ENCODE measurements at regions not wholly inside any gene's neighbourhood (a gene's known extent, or its start where the extent isn't known, plus 50 kb on each side); places are given as distances from the start of the nearest gene placed in this dataset.

DNA sequence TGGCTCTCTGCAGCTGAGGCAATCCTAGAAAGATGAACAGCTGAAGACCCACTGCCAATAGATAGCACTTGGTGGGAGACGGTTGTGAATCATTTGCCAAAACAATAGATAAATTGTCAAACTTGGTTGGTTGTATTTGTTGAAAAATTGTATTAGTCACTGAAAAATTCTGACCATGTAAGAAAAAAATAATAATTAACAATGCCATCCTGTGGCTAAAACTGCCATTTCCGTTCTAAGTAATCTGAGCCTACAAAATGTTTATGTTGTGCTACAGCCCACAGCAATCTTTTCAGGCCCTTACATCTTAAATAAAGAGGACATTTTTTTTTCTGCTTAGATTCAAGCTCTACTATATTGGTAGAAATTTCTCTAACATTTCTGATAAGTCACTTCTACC, 103.2 kb upstream of the ANO3 start:
- intact Hi-C loops (cut with micrococcal nuclease) = no loop called here

DNA sequence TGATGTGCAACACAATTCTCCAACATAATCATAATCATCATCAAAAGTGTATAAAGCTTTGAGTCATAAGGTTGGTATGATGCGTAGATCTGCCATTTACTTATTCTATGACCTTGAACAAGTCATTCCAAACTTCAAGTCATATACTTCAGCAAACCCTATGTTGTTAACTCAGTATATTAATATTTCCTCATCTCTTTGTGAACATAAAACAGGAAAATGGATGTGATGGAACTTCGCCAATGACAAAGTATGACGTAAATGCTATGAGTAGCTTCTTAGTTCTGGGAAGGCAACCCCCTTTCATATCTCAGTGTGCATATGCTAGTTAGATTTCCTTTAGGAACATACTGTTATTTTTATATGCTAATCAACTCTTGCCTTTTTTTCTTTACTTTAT, 102.7 kb upstream of the ANO3 start:
- intact Hi-C loops (cut with micrococcal nuclease) = no loop called here

DNA sequence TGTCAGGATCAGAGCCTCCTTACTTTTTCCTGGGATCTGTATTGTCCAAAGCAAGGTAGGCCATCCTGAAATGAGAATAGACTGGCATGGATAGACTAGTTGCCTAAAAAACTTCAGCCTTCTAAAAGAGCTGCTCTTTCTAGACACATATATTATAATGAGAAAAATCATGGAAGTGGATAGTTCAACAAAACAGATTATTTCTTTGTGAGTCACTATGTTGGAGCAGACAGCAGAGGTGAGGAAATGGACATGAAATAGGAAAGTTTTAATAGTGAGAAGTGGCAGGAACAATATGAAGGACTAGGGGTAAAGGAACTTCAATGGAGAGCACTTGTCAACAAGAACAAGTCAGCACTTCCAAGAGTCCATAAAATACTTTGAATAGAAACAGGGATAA, 101.9 kb upstream of the ANO3 start:
- intact Hi-C loops (cut with micrococcal nuclease) = no loop called here

DNA sequence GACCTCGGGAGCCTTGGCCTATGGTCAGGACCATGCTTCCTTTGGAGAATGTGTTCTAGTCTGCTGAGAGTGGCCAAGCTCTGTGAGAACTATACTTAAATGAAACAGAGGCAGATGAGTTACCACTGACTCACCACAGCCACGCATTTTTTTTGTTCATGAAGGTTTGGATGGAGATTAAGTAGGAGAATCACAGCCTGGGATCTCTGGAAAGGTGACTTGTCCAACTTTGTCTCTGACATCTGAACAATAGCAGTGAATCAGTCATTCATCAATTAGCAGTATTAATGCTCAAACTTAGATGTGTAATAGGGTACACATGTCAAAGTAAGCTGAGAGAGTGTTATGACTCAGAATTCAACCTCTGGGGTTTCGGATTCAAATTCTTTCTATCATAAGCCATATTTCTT, 100.7 kb upstream of the ANO3 start:
- intact Hi-C loops (cut with micrococcal nuclease) = no loop called here

DNA sequence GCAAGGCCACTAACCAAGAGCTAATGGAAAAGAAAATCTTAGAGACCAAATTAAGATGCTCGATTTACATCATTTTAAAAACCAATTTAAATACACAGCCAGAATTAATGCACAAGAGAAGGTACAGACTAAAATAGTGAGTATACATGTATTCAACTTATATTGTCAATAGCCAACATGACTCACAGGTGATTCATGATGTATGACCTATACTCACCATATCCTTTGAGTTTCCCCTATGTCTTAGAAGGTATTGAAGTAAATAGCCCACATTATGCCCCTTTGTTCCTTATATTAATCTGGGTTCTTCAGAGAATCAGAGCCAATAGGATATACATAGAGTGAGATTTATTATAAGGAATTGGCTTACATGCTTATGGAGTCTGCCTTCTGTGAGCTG, 97.5 kb upstream of the ANO3 start:
- intact Hi-C loops (cut with micrococcal nuclease) = no loop called here

DNA sequence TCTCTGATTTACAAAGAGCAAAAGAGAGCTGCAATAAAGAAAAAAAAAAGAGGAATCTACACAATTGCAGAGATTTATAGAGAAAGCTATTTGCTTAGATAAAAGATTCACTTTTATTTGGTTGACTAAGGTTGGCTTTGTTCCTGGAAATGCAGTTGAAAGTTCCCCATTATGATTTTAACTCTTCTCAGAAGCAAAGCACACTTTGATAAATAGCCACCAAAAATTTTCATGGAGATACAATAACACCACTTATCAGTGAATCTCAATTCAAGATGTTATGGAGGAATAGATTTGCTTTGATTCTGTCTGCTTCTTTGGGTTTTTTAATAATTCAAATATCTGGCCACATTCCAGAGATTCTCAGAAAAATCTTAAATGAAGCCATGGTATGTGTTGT, 88.5 kb upstream of the ANO3 start:
- intact Hi-C loops (cut with micrococcal nuclease) = no loop called here

DNA sequence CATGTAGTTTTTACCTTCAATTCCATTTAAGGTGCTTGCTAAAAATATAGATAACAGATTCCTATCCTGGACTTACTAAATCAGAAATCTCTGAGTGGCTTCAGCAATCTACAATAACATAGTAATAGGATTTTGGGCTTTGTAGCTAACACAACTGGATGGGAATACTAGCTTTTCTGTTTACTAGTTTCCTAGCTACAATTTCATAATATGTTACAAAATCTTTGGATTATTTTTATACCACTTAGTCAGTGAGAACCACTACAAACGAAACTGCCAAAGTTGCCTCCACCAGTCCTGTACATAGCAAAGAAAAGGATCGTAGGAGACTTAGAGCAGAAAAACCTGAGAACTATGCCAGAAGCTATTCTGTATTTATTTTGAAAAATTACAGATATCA, 87.7 kb upstream of the ANO3 start:
- intact Hi-C loops (cut with micrococcal nuclease) = no loop called here

DNA sequence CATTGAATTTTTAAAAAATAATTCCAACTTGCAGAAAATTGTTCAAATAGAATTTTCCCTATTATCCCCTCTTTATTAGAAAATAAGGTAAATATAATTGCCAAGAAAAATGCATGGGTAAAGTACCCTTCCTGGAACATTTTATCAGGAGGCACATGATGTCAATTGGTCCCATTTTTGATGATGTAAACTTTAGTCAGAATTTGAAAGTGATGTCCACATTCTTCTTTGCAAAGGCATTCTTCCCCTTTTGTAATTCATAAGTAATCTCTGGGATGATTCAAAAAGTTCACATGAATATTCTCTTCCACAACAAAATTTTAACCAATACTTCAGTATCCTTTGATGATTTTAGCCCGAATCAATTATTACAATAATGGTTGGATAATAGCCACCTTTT, 86.9 kb upstream of the ANO3 start:
- intact Hi-C loops (cut with micrococcal nuclease) = no loop called here

DNA sequence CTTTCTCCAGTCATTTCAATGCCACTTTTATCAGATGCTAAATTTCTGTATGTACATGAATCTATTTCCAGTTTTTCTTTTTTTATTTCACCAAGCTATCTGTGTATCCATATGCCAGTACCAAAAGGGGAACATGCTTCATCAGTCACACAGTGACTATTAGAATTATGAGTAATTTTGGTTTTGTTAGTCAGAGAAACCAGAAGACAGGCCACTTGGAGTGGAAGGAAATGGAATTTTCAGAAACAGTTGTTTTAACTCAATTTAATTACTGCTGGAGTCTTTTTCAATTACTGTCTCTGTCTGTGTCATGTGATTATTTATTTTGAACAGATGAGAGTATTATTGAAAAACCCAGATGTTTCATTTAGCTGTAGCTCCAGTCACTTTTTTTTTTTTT, 84.6 kb upstream of the ANO3 start:
- intact Hi-C loops (cut with micrococcal nuclease) = no loop called here

DNA sequence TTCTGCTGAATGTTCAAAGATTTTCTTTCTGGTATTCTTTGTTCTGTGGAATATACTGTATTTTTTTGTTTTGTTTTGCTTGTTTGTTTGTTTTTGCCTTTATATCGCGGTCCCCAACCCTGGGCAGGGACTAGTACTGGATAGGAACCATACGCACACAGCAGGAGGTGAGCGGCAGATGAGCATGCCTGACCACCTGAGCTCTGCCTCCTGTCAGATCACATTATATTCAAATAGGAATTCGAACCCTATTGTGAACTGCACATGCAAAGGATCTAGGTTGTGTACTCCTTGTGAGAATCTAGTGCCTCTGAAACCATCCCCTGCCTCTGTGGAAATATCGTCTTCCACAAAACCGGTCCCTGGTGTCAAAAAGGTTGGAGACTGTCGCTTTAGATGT, 83.3 kb upstream of the ANO3 start:
- intact Hi-C loops (cut with micrococcal nuclease) = no loop called here

DNA sequence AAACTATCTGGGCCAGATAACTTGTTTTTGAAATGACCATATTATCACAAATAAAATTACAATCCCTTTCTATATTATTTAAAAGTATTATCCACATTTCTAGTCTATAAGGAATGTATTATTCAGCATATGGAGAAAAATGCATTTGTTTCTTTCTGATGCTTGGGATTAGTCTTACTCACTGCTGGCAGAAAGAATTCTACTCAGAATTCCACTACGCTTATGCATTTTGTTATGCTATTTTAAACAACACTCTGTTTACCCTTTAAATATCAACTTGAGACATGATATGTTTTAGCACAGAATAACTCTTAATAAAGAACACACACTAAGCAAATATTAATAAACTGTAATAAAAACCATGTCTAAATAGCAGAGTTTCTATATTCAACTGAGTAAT, 77.6 kb upstream of the ANO3 start:
- intact Hi-C loops (cut with micrococcal nuclease) = no loop called here

DNA sequence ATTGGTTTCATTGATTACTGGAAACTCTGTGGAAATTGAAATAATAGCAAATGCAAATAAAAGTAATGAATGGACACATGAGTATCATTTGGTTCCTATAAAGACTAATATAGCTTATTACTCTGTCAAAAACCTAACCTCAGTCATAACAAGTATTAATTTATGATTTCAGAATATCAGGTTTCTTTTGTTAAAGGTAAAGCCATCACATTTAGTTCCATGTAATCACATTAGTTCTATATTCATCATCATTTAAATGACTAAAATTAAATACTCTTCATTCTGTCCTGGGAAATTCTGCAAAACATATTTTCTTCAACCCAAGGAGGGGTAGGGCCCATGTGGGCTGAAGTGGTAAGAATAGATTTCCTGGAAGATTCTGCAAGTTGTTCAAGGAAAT, 68.2 kb upstream of the ANO3 start:
- intact Hi-C loops (cut with micrococcal nuclease) = no loop called here

DNA sequence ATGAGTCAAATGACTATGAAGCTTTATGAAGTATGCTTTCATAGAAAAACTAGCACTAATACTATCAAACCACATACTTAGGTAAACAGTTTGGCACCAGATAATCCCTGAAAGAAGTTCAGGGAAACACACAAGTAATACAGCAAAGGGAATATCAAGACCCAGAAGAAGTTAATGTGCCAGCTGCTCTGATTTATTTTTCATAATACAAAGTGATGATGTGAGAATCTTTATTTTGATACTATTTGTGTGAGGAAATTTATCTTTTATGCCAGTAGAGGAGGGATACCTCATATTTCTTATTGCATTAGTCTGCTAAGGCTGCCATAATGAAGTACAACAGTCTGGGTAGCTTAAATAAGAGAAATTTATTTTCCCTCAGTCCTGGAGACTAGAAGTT, 67.7 kb upstream of the ANO3 start:
- intact Hi-C loops (cut with micrococcal nuclease) = no loop called here

DNA sequence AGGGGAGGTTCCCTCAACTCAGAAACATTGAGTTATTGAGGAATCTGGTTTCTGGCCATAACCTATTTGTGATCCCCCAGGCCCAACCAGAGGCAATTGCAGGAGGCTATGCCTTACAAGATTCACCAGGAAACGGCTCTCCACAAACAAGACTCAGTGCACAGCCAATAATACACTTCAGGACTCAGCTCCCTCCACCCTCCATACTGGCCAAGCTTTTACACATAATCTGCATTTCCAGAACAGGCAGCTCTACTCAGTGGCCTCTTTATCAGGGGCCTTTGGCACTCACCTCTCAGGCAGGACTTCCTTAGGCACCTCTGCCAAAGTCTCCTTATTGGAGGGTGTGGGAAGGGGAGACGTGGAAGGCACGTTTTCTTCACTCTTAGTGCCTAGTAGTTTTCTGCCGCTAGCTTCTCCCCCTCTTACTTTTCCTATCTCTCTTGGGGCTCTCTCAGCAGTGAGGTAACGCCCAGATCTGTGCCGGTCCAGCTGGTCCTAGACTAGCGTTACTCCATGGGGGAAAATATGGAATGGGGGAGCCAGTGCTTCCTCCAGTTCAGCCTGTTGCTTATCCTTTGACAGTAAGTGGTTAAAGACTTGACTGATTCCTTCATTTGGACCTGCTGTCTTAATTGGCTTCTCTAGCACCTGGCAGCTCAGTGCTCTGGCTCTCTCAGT, 62.8 kb upstream of the ANO3 start:
- intact Hi-C loops (cut with micrococcal nuclease) = no loop called here

DNA sequence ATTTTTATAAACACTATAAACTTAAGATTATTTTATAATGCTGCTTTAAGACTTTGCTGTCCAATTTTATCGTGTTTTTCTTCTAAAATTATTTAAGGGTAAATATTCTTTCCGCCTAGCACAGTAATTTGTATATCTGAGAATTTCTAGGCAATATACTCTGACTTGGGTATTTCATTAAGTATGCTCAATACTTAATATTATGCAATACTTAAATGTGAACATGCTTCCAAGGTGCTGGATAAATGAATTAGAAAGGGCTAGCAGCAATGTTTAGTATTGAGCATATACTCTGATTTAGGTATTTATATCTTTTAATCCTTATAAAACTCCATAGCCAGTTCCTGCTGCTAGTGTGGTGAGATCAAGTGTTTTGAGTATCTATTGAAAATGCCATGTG, 60.3 kb upstream of the ANO3 start:
- intact Hi-C loops (cut with micrococcal nuclease) = no loop called here

DNA sequence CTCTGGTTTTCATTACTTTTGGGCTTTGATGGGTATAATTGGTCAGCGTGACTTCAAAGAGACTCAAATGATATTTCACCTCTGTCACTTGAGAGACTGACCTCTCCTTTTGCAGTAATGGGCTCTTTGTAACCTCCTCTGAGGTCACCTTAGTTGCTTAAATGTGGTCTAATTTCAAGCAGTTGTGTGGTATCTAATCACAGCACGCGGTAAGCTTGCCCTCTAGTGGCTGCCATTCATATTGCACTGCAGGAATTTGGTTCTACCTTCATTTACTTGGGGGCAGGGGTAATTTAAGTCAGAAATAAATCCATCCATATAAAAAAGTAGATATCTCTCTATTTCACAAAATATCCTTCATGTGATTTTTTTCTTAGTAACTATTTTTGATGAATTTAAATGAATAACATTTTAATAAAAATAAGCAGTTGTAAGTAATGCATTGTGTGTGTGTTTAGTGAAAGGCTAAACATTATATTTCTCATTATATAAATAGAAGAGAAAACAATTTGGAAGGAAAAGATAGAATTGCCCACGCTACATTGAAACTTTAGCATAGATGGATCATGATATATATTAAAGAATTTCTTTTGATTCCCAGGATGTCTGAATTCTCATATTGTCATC, 55.0 kb upstream of the ANO3 start:
- intact Hi-C loops (cut with micrococcal nuclease) = loop anchor here (1.0 kb wide), 1 partner anchor 295 kb away; no protein-coding TSS in a partner anchor

DNA sequence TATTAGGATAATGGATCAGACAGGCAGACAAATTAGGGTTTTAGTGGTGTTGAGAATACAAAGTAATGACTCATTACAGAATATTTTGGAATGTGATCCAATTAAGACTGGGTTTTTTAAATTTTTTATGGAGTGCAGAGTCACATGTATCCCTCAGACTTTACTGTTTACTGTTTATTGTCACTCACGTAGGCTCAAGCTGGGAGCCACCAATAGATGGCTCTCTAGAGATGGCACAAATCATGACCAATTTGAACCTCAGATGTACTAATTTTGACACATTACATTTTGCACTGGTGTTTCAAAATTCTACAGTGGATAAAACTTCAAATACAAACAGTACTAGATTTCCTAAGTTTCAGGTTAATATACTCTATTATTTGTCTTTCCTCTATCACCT, 53.6 kb upstream of the ANO3 start:
- intact Hi-C loops (cut with micrococcal nuclease) = no loop called here

Data from T-helper 1 cell treated with Interleukin-12 subunit alpha and Interleukin-12 subunit beta and Interleukin-4 antibody, amounts not matched to agents 30 ng/mL and 1 ng/mL, for 36 hours (primary cell).